ENCODE measurements at regions not wholly inside any gene's neighbourhood (a gene's known extent, or its start where the extent isn't known, plus 50 kb on each side); places are given as distances from the start of the nearest gene placed in this dataset.

DNA sequence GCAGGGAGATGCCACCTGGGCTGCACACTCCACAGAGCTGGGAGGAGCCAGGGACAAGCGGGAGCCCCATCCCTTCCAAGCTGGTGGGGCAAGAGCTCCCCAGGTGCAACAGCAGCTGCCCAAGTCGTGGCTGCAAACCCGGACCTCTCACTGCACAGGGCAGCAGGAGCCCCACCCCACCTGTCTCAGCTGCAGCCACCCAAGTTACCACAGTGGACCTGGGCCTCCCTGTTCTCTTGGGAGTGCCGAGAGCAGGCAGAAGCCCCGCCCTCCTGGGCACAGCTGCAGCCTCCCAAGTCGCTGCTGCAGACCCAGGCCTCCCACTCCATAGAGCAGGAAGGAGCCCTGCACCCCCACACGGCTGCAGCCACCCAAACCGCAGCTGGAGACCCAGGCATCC, 374.1 kb upstream of the ACO1 start:
- TF ChIP-seq, protein P1, sequence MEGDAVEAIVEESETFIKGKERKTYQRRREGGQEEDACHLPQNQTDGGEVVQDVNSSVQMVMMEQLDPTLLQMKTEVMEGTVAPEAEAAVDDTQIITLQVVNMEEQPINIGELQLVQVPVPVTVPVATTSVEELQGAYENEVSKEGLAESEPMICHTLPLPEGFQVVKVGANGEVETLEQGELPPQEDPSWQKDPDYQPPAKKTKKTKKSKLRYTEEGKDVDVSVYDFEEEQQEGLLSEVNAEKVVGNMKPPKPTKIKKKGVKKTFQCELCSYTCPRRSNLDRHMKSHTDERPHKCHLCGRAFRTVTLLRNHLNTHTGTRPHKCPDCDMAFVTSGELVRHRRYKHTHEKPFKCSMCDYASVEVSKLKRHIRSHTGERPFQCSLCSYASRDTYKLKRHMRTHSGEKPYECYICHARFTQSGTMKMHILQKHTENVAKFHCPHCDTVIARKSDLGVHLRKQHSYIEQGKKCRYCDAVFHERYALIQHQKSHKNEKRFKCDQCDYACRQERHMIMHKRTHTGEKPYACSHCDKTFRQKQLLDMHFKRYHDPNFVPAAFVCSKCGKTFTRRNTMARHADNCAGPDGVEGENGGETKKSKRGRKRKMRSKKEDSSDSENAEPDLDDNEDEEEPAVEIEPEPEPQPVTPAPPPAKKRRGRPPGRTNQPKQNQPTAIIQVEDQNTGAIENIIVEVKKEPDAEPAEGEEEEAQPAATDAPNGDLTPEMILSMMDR (IDR thresholded peaks at IDR 0.05; ENCODE audit: extremely low read depth in 1 of 2, insufficient read depth in 1 of 2, low read depth in 1 of 2, low read length in 2 of 2): no peak
- TF ChIP-seq POLR2A (IDR thresholded peaks at IDR 0.05; ENCODE audit: low read depth, low read length) (no peak), POLR2AphosphoS5 (IDR thresholded peaks at IDR 0.05; ENCODE audit: insufficient read depth, low read depth, low read length) (no peak), EZH2 (IDR thresholded peaks at IDR 0.05; ENCODE audit: borderline replicate concordance, low read depth, low read length, severe bottlenecking) (no peak), MYC (IDR thresholded peaks at IDR 0.05; ENCODE audit: low read depth, low read length) (no peak)
- TF ChIP-seq, protein P2, sequence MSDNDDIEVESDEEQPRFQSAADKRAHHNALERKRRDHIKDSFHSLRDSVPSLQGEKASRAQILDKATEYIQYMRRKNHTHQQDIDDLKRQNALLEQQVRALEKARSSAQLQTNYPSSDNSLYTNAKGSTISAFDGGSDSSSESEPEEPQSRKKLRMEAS (IDR thresholded peaks at IDR 0.05; ENCODE audit: insufficient read depth, insufficient read length): no peak
